ENCODE measurements at regions not wholly inside any gene's neighbourhood (a gene's known extent, or its start where the extent isn't known, plus 50 kb on each side); places are given as distances from the start of the nearest gene placed in this dataset.

- TF ChIP-seq CTCF (IDR thresholded peaks at IDR 0.05) (no peak), POLR2A (IDR thresholded peaks at IDR 0.05) (no peak)
Observed at GRCh38 chr1:70738624-70739023, 309.0 kb downstream of the PTGER3 start.
